ENCODE measurements at regions not wholly inside any gene's neighbourhood (a gene's known extent, or its start where the extent isn't known, plus 50 kb on each side); places are given as distances from the start of the nearest gene placed in this dataset.

DNA sequence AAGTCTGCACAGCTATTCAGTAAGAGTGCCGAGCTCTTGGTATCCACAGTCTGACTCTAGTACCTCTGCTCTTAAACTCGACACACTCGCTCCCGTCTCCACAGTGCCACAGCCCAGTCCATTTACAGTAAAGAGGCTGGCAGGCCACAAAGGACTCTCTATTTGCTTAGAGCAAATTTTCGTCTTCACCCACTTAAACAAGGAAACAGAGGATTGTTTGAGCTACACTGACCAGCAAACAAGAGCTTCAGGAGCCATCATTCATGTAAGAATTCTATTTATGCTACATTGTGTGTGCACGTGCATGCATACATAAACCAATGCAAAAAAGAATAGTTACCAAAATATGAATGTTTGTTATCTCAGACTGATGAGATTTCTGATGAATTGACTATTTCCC, 290.2 kb downstream of the USP46 start:
- TF ChIP-seq, protein P1, sequence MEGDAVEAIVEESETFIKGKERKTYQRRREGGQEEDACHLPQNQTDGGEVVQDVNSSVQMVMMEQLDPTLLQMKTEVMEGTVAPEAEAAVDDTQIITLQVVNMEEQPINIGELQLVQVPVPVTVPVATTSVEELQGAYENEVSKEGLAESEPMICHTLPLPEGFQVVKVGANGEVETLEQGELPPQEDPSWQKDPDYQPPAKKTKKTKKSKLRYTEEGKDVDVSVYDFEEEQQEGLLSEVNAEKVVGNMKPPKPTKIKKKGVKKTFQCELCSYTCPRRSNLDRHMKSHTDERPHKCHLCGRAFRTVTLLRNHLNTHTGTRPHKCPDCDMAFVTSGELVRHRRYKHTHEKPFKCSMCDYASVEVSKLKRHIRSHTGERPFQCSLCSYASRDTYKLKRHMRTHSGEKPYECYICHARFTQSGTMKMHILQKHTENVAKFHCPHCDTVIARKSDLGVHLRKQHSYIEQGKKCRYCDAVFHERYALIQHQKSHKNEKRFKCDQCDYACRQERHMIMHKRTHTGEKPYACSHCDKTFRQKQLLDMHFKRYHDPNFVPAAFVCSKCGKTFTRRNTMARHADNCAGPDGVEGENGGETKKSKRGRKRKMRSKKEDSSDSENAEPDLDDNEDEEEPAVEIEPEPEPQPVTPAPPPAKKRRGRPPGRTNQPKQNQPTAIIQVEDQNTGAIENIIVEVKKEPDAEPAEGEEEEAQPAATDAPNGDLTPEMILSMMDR (conservative IDR thresholded peaks at IDR 0.05; ENCODE audit: low read depth, low read length), result no peak
- TF ChIP-seq EZH2phosphoT487 (IDR thresholded peaks at IDR 0.05; ENCODE audit: borderline replicate concordance, low read length), result no peak
- TF ChIP-seq EZH2 (IDR thresholded peaks at IDR 0.05; ENCODE audit: low read length, unreplicated experiment), result no peak
